ENCODE measurements at regions not wholly inside any gene's neighbourhood (a gene's known extent, or its start where the extent isn't known, plus 50 kb on each side); places are given as distances from the start of the nearest gene placed in this dataset.
"Not testable (repeated sequence)": the region's sequence is repeated elsewhere in the genome, so short reads cannot be mapped to it uniquely, and the experiment has no call there.

GRCh38 chr6:6483168-6483567, 105.4 kb upstream of the LY86 start:
- DNase-seq, result no peak

- DNase-seq, result no peak
These were observed 104.8 kb upstream of the LY86 start for GRCh38 chr6:6483733-6484132.

- DNase-seq, result no peak
These were observed 103.8 kb upstream of the LY86 start for GRCh38 chr6:6484681-6485080.

- DNase-seq, result peak; percentile 22
These were observed 101.9 kb upstream of the LY86 start for GRCh38 chr6:6486595-6486994.

GRCh38 chr6:6491761-6492160, 96.8 kb upstream of the LY86 start:
- no peak for DNase-seq

- DNase-seq, result no peak
These were observed 95.8 kb upstream of the LY86 start for GRCh38 chr6:6492675-6493074.

GRCh38 chr6:6494139-6494538, 94.4 kb upstream of the LY86 start:
- not testable (repeated sequence) for DNase-seq

GRCh38 chr6:6494677-6495076, 93.8 kb upstream of the LY86 start:
- peak; percentile 50 for DNase-seq

GRCh38 chr6:6495851-6496250, 92.7 kb upstream of the LY86 start:
- peak; percentile 8 for DNase-seq

GRCh38 chr6:6497541-6497940, 91.0 kb upstream of the LY86 start:
- DNase-seq, result no peak

GRCh38 chr6:6497976-6498375, 90.5 kb upstream of the LY86 start:
- no peak for DNase-seq

- DNase-seq, result no peak
These were observed 85.3 kb upstream of the LY86 start for GRCh38 chr6:6503191-6503590.

GRCh38 chr6:6505111-6505510, 83.4 kb upstream of the LY86 start:
- no peak for DNase-seq

- no peak for DNase-seq
These were observed 79.9 kb upstream of the LY86 start for GRCh38 chr6:6508643-6509042.

GRCh38 chr6:6509284-6509683, 79.2 kb upstream of the LY86 start:
- DNase-seq, result no peak

- DNase-seq, result no peak
These were observed 75.8 kb upstream of the LY86 start for GRCh38 chr6:6512711-6513110.

GRCh38 chr6:6515691-6516607, 72.6 kb upstream of the LY86 start:
- DNase-seq, result peak; percentile 13

- DNase-seq, result peak; percentile 15
These were observed 71.7 kb upstream of the LY86 start for GRCh38 chr6:6516666-6517458.

- DNase-seq, result no peak
These were observed 69.7 kb upstream of the LY86 start for GRCh38 chr6:6518631-6519427.

- DNase-seq, result no peak
These were observed 66.5 kb upstream of the LY86 start for GRCh38 chr6:6521961-6522482.

GRCh38 chr6:6522709-6523108, 65.8 kb upstream of the LY86 start:
- DNase-seq, result no peak

GRCh38 chr6:6524951-6525350, 63.6 kb upstream of the LY86 start:
- DNase-seq, result no peak

- DNase-seq, result no peak
These were observed 62.6 kb upstream of the LY86 start for GRCh38 chr6:6525933-6526332.

Data from fibroblast of skin of abdomen (primary cell).